Colon (tissue), 2 donors: ENCODE measurements at regions not wholly inside any gene's neighbourhood (a gene's known extent, or its start where the extent isn't known, plus 50 kb on each side); places are given as distances from the start of the nearest gene placed in this dataset.

Experiments
- FAIRE-seq: peaks from 2 replicates; lab custom pipeline; 2012; peaks lifted over from hg19 to GRCh38; lab: Jason Lieb, UNC
- donor health status: control.
- donor health status: control.

GRCh38 chr12:75900781-75901254, 130.8 kb downstream of the PHLDA1 start:
- no peak for FAIRE-seq

GRCh38 chr12:75900226-75900625, 131.3 kb downstream of the PHLDA1 start:
- no peak for FAIRE-seq

GRCh38 chr12:75894965-75895754, 136.4 kb downstream of the PHLDA1 start:
- no peak for FAIRE-seq

GRCh38 chr12:75893765-75894164, 137.8 kb downstream of the PHLDA1 start:
- no peak for FAIRE-seq

- FAIRE-seq, result no peak
Measured at GRCh38 chr12:75892731-75893408, 138.7 kb downstream of the PHLDA1 start.

GRCh38 chr12:75891072-75891471, 140.5 kb downstream of the PHLDA1 start:
- no peak for FAIRE-seq

GRCh38 chr12:75890660-75891059, 140.9 kb downstream of the PHLDA1 start:
- no peak for FAIRE-seq

GRCh38 chr12:75890141-75890540, 141.4 kb downstream of the PHLDA1 start:
- no peak for FAIRE-seq

- FAIRE-seq, result no peak
Measured at GRCh38 chr12:75888874-75889613, 142.5 kb downstream of the PHLDA1 start.

- FAIRE-seq, result no peak
Measured at GRCh38 chr12:75888399-75888798, 143.2 kb downstream of the PHLDA1 start.

- no peak for FAIRE-seq
Measured at GRCh38 chr12:75887979-75888378, 143.6 kb downstream of the PHLDA1 start.

- no peak for FAIRE-seq
Measured at GRCh38 chr12:75884465-75884985, 147.1 kb downstream of the PHLDA1 start.

GRCh38 chr12:75883241-75883640, 148.3 kb downstream of the PHLDA1 start:
- FAIRE-seq, result no peak

GRCh38 chr12:75882421-75882820, 149.2 kb downstream of the PHLDA1 start:
- FAIRE-seq, result no peak

- no peak for FAIRE-seq
Measured at GRCh38 chr12:75881920-75882319, 149.7 kb downstream of the PHLDA1 start.

- no peak for FAIRE-seq
Measured at GRCh38 chr12:75877763-75878621, 153.6 kb downstream of the PHLDA1 start.

- FAIRE-seq, result no peak
Measured at GRCh38 chr12:75876832-75877762, 154.5 kb downstream of the PHLDA1 start.

GRCh38 chr12:75874441-75874840, 157.1 kb downstream of the PHLDA1 start:
- no peak for FAIRE-seq

- no peak for FAIRE-seq
Measured at GRCh38 chr12:75872762-75873161, 158.8 kb downstream of the PHLDA1 start.

- no peak for FAIRE-seq
Measured at GRCh38 chr12:75870878-75871277, 160.7 kb downstream of the PHLDA1 start.
